Caco-2 (cell line): ENCODE measurements at regions not wholly inside any gene's neighbourhood (a gene's known extent, or its start where the extent isn't known, plus 50 kb on each side); places are given as distances from the start of the nearest gene placed in this dataset.

Experiments used
- BruUV-seq: library from RNA; stranded (reverse); fragments of 400-500 nt; replicated peaks from 2 replicates; lab custom pipeline; 2021; lab: Mats Ljungman, UMichigan
- CTCF ChIA-PET: fragments of 300-600 bp; sonication (Branson Sonifier 250); formaldehyde crosslinking; loops from one replicate; lab custom pipeline; 2022; ENCODE audit warnings: antibody characterized with exemption; lab: Charles Lee
- POLR2A ChIA-PET: fragments of 300-600 bp; sonication (Branson Sonifier 250); formaldehyde crosslinking; loops from one replicate; lab custom pipeline; 2022; ENCODE audit warnings: antibody characterized with exemption; lab: Charles Lee
- DNase-seq, 2 experiments: peaks; one replicate each; pipeline versions ENCODE4 v3.0.0 to v3.0.0-alpha.2; 2020 to 2022
- H3K27me3 ChIP-seq: replicated peaks from 2 replicates; pipeline ENCODE4 v1.6.0; 2011; ENCODE audit warnings: low read length; ENCODE audit not compliant: control insufficient read depth, insufficient read depth
- H3K36me3 ChIP-seq: 2 replicates; pipeline ENCODE4 v1.5.1; 2011; ENCODE audit warnings: low read length; ENCODE audit not compliant: control insufficient read depth, insufficient read depth
- H3K4me1 ChIP-seq: fragments of 250-450 bp; sonication (Bioruptor Pico); 2 replicates; pipeline ENCODE4 v1.5.1; 2020; ENCODE audit warnings: mild to moderate bottlenecking
- H3K4me3 ChIP-seq: 2 replicates; pipeline ENCODE4 v1.5.1; 2011; ENCODE audit warnings: low read depth, mild to moderate bottlenecking, control low read depth, low read length
- H3K9me3 ChIP-seq: fragments of 250-450 bp; sonication (Bioruptor Pico); 2 replicates; pipeline ENCODE4 v1.5.1; 2020; ENCODE audit warnings: mild to moderate bottlenecking, moderate library complexity
- H3K27ac Mint-ChIP-seq: one replicate; pipeline ENCODE4 v1.8.0; 2022; ENCODE audit warnings: mixed read lengths; ENCODE audit not compliant: unreplicated experiment
- H3K27me3 Mint-ChIP-seq: one replicate; pipeline ENCODE4 v1.8.0; 2022; ENCODE audit warnings: mixed read lengths; ENCODE audit not compliant: insufficient read depth, unreplicated experiment
- H3K36me3 Mint-ChIP-seq: one replicate; pipeline ENCODE4 v1.8.0; 2022; ENCODE audit warnings: mild to moderate bottlenecking, mixed read lengths; ENCODE audit not compliant: insufficient read depth, unreplicated experiment
- H3K4me1 Mint-ChIP-seq: one replicate; pipeline ENCODE4 v1.8.0; 2022; ENCODE audit warnings: low read depth, mixed read lengths; ENCODE audit not compliant: unreplicated experiment
- H3K4me3 Mint-ChIP-seq: one replicate; pipeline ENCODE4 v1.8.0; 2022; ENCODE audit warnings: mild to moderate bottlenecking, moderate library complexity, mixed read lengths; ENCODE audit not compliant: unreplicated experiment
- H3K9me3 Mint-ChIP-seq: one replicate; pipeline ENCODE4 v1.8.0; 2022; ENCODE audit warnings: mixed read lengths; ENCODE audit not compliant: unreplicated experiment
- intact Hi-C: fragments of 100-400 bp; cut with micrococcal nuclease; formaldehyde crosslinking; loops from one replicate; pipeline ENCODE4 v1.10.0; 2022; ENCODE audit not compliant: unreplicated experiment
- TF ChIP-seq, protein P1 (sequence below), 2 experiments: fragments of 200-600 bp in 1 of 2; IDR thresholded peaks; 1 replicate in 1 of 2; 2 replicates in 1 of 2; pipeline versions ENCODE4 v1.5.1 to v1.8.0; 2011 to 2022; ENCODE audit warnings: antibody characterized with exemption in 1 of 2, control low read depth in 1 of 2, inconsistent platforms in 1 of 2, low read depth in 1 of 2, low read length in 1 of 2, mild to moderate bottlenecking in 1 of 2, moderate library complexity in 1 of 2; ENCODE audit not compliant: insufficient read depth in 1 of 2, severe bottlenecking in 1 of 2, unreplicated experiment in 1 of 2

DNA sequence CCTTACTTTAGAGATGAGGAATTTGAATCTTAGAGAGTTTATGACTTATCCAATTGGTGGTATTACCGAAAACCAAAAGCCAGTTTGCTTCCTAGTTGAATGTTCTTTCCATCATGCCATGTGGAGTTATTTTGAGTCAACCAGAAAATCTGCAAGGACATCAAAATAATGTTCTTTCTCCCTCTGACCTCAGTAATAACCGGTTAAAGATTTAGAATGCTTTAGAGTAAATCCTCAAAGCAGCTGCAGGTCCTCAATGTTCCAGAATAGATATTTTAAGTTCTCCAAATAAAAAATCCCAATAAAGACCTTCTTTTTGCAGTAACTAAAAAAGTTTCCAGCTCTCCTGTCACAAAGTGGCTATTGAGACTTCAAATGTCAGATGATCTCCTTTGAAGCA is 396.6 kb downstream of the ADAMTS20 start:
- ChIA-PET CTCF (no interaction called here), POLR2A (no interaction called here)
- BruUV-seq, result no TSS peak
- no peak overlapping the region for H3K27ac Mint-ChIP-seq
- Histone ChIP-seq H3K36me3 (no peaks in the 10 kb centered on the region), H3K9me3 (peaks cover 8% of the 10 kb centered on the region), H3K27me3 (no peaks in the 10 kb centered on the region), H3K4me3 (no peak overlapping the region), H3K4me1 (peaks cover 13% of the 10 kb centered on the region; the same call in 1 of the 2 replicates)
- H3K4me3 Mint-ChIP-seq, result no peak overlapping the region
- no peaks in the 10 kb centered on the region for H3K36me3 Mint-ChIP-seq
- peaks cover 19% of the 10 kb centered on the region for H3K9me3 Mint-ChIP-seq
- no peaks in the 10 kb centered on the region for H3K27me3 Mint-ChIP-seq
- intact Hi-C loops, result no loop called here
- DNase-seq, result no peak
- H3K4me1 Mint-ChIP-seq, result no peaks in the 10 kb centered on the region
- TF ChIP-seq, protein P1, sequence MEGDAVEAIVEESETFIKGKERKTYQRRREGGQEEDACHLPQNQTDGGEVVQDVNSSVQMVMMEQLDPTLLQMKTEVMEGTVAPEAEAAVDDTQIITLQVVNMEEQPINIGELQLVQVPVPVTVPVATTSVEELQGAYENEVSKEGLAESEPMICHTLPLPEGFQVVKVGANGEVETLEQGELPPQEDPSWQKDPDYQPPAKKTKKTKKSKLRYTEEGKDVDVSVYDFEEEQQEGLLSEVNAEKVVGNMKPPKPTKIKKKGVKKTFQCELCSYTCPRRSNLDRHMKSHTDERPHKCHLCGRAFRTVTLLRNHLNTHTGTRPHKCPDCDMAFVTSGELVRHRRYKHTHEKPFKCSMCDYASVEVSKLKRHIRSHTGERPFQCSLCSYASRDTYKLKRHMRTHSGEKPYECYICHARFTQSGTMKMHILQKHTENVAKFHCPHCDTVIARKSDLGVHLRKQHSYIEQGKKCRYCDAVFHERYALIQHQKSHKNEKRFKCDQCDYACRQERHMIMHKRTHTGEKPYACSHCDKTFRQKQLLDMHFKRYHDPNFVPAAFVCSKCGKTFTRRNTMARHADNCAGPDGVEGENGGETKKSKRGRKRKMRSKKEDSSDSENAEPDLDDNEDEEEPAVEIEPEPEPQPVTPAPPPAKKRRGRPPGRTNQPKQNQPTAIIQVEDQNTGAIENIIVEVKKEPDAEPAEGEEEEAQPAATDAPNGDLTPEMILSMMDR (IDR thresholded peaks at IDR 0.05; ENCODE audit: insufficient read depth in 1 of 2, low read depth in 1 of 2, low read length in 1 of 2, severe bottlenecking in 1 of 2, unreplicated experiment in 1 of 2), result no peak

DNA sequence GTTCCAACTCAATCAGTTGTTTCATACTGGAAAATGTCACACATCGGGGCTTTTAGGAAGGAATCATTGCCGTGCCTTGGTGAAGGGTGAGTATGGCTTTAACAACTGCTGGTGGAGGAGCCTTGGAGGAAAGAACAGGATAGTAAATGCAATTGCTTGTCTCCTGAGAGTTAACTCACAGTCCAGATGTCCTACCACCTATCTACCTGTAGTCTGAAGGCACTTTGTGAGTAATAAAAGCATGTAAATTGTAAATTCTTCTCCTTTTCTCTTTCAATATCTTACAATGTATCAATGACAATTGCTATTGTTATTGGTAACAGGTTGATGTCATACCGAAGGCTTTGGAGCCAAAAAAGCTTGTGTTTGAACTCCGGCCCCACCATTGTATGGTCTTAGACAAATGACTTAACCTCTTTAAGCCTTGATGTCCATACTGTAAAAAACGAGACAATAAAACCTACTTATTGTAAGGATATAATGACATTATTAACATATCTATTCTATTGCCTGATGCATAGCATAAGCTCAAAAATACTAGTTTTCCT is 397.4 kb downstream of the ADAMTS20 start:
- H3K27me3 ChIP-seq, result no peaks in the 10 kb centered on the region
- Mint-ChIP-seq H3K27ac (no peak overlapping the region), H3K4me3 (no peak overlapping the region), H3K9me3 (peaks cover 19% of the 10 kb centered on the region), H3K4me1 (no peaks in the 10 kb centered on the region), H3K36me3 (no peaks in the 10 kb centered on the region), H3K27me3 (no peaks in the 10 kb centered on the region)
- no peaks in the 10 kb centered on the region for H3K36me3 ChIP-seq
- H3K4me3 ChIP-seq, result no peak overlapping the region
- BruUV-seq, result no TSS peak
- intact Hi-C loops, result no loop called here
- peaks cover 8% of the 10 kb centered on the region for H3K9me3 ChIP-seq
- POLR2A ChIA-PET, result no interaction called here
- TF ChIP-seq, protein P1 (IDR thresholded peaks at IDR 0.05; ENCODE audit: insufficient read depth in 1 of 2, low read depth in 1 of 2, low read length in 1 of 2, severe bottlenecking in 1 of 2, unreplicated experiment in 1 of 2), result no peak
- DNase-seq, result no peak
- CTCF ChIA-PET, result no interaction called here
- H3K4me1 ChIP-seq, result peaks cover 13% of the 10 kb centered on the region; the same call in 1 of the 2 replicates

DNA sequence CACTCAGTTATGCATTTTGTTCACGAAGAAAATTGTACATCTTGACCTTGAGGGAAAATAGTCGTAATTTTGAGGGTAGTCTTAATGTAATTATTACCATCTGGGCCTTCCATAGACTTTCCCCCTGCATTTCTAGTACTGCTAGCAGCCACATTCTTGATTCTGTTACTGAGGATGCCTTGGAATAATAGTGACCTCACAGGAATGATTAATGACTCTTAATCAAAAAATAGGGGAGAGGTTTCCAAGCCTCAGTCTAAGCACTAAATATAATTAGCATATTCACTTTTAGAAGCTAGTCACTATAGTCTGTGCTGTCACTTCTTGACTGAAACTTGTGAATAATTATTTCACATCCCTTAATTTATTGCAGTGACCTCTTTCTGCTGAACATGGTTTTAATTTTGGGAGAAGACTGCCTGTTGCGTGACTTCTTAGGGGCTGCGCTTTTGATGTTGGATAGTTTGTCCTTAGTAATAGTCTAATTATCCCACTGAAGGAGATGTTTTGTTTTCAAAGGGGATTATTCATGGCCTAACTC is 400.5 kb downstream of the ADAMTS20 start:
- CTCF ChIA-PET, result no interaction called here
- H3K36me3 ChIP-seq, result no peaks in the 10 kb centered on the region
- intact Hi-C loops, result no loop called here
- no peak overlapping the region for H3K27ac Mint-ChIP-seq
- H3K4me3 ChIP-seq, result no peak overlapping the region
- no peaks in the 10 kb centered on the region for H3K27me3 Mint-ChIP-seq
- peaks cover 4% of the 10 kb centered on the region for H3K9me3 Mint-ChIP-seq
- no peaks in the 10 kb centered on the region for H3K27me3 ChIP-seq
- no peaks in the 10 kb centered on the region for H3K4me1 Mint-ChIP-seq
- no peak for DNase-seq
- BruUV-seq, result no TSS peak
- H3K36me3 Mint-ChIP-seq, result no peaks in the 10 kb centered on the region
- H3K9me3 ChIP-seq, result no peaks in the 10 kb centered on the region; the same call in 1 of the 2 replicates
- POLR2A ChIA-PET, result no interaction called here
- TF ChIP-seq, protein P1 (IDR thresholded peaks at IDR 0.05; ENCODE audit: insufficient read depth in 1 of 2, low read depth in 1 of 2, low read length in 1 of 2, severe bottlenecking in 1 of 2, unreplicated experiment in 1 of 2), result no peak
- no peaks in the 10 kb centered on the region for H3K4me1 ChIP-seq
- no peak overlapping the region for H3K4me3 Mint-ChIP-seq
